ENCODE measurements at regions not wholly inside any gene's neighbourhood (a gene's known extent, or its start where the extent isn't known, plus 50 kb on each side); places are given as distances from the start of the nearest gene placed in this dataset.

DNA sequence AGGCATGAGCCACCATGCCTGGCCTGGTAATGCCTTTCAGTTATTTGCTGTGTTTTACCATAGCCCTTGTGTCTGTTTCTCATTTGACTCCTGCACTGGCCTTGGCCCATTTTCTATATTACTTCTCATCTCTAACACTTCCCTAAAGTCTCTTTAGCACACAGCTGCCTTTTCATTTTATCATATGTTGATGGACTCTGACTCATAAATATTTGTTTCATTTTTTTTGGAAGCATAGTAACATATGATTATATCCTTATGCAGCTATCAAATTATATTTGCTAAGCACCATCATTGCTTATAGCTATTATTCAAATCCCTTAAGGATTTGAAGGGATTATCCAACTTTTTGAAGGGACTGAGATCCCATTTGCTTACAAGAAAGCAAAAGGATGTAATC lies 320.3 kb downstream of the GPD2 start:
- no peak overlapping the region for H3K27ac ChIP-seq
- TF ChIP-seq ZFX (IDR thresholded peaks at IDR 0.05; ENCODE audit: borderline replicate concordance) (no peak), CTCF (IDR thresholded peaks at IDR 0.05) (no peak)

DNA sequence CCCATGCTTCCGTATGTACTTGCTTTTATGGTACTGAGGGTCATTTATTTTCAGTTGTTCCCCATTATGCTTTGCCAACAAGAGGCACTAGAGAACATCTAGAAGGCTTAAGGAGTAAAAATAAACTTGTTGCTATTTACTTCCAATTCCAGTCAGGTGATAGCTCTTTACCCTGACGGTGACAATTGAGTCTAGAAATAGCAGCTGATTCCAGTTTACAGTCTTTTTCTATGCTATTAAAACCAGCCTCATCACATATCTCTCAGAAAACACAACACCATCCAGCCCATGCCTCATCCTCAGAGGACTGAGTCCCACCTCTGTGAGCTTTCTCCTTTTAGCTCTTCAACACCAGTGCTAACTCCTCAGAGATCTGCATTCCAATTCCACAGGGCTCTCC lies 327.0 kb downstream of the GPD2 start:
- H3K27ac ChIP-seq, result no peak overlapping the region
- TF ChIP-seq ZFX (IDR thresholded peaks at IDR 0.05; ENCODE audit: borderline replicate concordance) (no peak), CTCF (IDR thresholded peaks at IDR 0.05) (no peak)

DNA sequence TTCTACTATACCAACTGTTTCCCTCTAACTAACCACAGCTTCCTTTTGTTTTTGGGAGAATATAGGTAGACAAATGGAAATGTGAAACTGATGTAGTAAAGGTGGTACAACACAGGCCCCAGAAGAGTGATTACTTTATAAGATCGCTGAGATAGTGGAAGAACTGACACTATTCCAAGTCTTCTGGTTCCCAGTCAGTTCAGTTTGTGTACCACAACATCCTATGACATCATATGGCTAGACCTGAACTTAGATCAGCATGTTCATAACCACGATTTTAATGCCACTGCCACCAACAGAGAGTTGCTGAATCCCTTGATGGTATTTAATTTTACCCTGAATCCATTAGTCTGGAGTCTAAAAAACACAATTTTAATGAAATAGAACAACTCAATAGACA lies 328.9 kb downstream of the GPD2 start:
- no peak for TF ChIP-seq CTCF (IDR thresholded peaks at IDR 0.05)
- TF ChIP-seq ZFX (IDR thresholded peaks at IDR 0.05; ENCODE audit: borderline replicate concordance), result no peak
- no peak overlapping the region for H3K27ac ChIP-seq

GRCh38 chr2:156765450-156765849 lies 329.3 kb downstream of the GPD2 start:
- no peak for TF ChIP-seq CTCF (IDR thresholded peaks at IDR 0.05)
- no peak for TF ChIP-seq ZFX (IDR thresholded peaks at IDR 0.05; ENCODE audit: borderline replicate concordance)
- H3K27ac ChIP-seq, result no peak overlapping the region

DNA sequence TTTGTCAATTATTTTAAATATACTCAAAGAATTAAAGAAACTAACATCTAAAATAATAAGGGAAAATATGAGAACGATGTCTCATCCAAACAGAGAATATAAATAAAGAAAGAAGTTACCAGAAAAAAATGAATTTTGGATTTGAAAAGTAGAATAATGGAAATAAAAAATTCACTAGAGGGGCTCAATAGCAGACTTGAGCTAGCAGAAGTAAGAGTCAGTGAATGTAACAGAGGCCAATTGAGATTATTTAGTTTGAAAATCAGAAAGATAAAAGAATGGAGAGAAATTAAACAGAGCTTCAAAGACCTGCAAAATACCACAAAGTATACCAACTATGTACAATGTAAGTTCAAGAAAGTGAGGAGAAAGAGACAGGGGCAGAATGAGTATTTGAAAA lies 333.6 kb downstream of the GPD2 start:
- no peak for TF ChIP-seq ZFX (IDR thresholded peaks at IDR 0.05; ENCODE audit: borderline replicate concordance)
- no peak for TF ChIP-seq CTCF (IDR thresholded peaks at IDR 0.05)
- no peak overlapping the region for H3K27ac ChIP-seq

DNA sequence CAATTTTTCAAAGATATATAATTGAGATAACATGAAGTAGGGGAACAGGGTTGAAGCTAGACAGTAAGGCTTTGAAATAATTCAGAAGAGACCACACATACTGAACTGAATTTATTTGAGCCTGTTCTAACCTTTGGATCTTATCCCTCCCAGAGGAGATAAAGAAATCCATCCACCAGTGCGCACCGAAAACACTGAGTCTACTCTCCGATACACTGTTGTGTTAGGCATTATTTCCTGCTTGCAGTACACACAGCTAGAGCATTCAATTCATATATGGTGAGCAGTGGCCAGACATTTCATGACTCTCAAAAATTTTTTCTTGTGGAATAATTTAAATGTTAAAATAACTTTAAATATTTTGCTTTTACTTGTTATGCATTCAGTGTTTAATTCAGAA lies 342.7 kb downstream of the GPD2 start:
- peak overlapping the region; percentile 55 for H3K27ac ChIP-seq
- TF ChIP-seq ZFX (IDR thresholded peaks at IDR 0.05; ENCODE audit: borderline replicate concordance) (no peak), CTCF (IDR thresholded peaks at IDR 0.05) (no peak)

DNA sequence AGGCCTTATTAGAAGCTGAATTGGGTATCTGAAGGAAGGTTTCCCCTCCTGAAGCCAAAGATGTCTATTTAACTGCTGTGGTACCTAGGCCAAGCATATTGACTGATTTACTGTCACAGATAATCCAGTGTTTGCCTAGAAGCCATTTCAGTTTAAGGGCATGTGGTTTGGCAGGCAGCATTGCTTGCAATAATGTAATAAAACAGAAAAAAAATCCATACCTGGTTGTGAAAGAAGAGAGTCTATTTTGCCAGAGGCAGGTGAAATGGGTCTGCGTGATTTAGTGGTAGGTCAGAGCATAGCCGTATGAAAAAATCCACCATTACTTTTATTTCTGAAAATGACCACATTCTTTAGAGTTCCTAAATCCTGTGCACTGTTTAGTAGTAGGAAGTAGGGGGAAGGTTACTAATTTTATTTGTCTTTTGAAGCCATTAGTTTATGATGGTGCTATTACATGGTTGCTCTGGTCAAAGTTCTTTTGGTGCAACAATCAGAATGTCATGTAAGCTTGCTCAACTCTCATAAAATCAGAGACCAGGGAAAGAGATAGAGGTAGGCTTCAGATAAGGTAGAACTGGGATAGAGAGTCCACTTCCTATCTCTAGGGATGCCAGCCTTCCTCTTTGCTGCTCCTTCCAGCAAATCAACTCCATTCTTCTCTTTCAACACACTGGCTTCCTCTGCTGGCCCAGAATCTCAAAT lies 343.4 kb downstream of the GPD2 start:
- no peak for TF ChIP-seq CTCF (IDR thresholded peaks at IDR 0.05)
- no peak for TF ChIP-seq ZFX (IDR thresholded peaks at IDR 0.05; ENCODE audit: borderline replicate concordance)
- peak overlapping the region; percentile 55 for H3K27ac ChIP-seq

DNA sequence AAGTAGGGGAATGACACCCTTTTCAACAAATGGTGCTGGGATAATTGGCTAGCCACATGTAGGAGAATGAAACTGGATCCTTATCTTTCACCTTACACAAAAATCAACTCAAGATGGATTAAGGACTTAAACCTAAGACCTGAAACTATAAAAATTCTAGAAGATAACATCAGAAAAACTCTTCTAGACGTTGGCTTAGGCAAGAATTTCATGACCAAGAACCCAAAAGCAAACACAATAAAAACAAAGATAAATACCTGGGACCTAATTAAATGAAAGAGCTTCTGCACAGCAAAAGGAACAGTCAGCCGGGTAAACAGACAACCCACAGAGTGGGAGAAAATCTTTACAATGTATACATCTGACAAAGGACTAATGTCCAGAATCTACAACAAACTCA lies 345.5 kb downstream of the GPD2 start:
- peak overlapping the region; percentile 53 for H3K27ac ChIP-seq

Measured in 22Rv1 (cell line).